ENCODE measurements at regions not wholly inside any gene's neighbourhood (a gene's known extent, or its start where the extent isn't known, plus 50 kb on each side); places are given as distances from the start of the nearest gene placed in this dataset.

DNA sequence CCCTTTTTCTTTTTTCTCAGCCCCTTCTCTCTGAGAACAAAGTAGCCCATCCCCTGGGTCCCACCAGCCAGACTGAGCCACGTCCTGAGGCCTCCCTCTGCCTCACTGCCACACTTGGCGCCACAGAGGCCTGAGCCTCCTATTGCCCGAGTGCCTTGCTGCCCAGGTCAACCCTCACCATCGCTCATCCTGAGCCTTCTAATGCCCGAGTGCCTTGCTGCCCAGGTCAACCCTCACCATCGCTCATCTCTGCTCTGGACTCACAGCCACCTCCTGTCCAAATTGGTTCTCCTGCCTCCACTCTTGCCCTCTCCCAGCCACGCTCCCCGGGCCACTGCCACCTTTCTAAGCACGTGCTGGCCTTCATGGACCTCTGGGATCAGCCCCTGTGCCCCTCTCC lies 53.2 kb upstream of the SMNDC1 start:
- Histone ChIP-seq H3K27ac (ENCODE audit: control insufficient read depth, insufficient read depth) (peak overlapping the region; percentile 100), H2AFZ (ENCODE audit: control insufficient read depth, low read depth, low read length) (no peak overlapping the region), H3K36me3 (ENCODE audit: control insufficient read depth in 2 of 2, insufficient read depth in 2 of 2, low read length in 1 of 2) (no peaks in the 10 kb centered on the region), H3K4me2 (ENCODE audit: control insufficient read depth, insufficient read depth) (peak overlapping the region; percentile 100), H3K9me3 (replicated peaks; ENCODE audit: control insufficient read depth, insufficient read depth, low read length) (no peaks in the 10 kb centered on the region; the same call in 2 of the 3 replicates), H3K79me2 (ENCODE audit: control insufficient read depth, insufficient read depth, low read length) (no peaks in the 10 kb centered on the region), H3K9ac (ENCODE audit: control insufficient read depth, insufficient read depth, low read length) (peak overlapping the region; percentile 98), H3K27me3 (replicated peaks in 1 of 2; ENCODE audit: control insufficient read depth in 2 of 2, insufficient read depth in 2 of 2, low read length in 1 of 2) (no peaks in the 10 kb centered on the region), H4K20me1 (ENCODE audit: control insufficient read depth, insufficient read depth) (no peaks in the 10 kb centered on the region), H3K4me3 (peak overlapping the region; percentile 58; the same call in 1 of the 2 replicates), H3K4me1 (ENCODE audit: control insufficient read depth, insufficient read depth, low read length) (peaks cover 66% of the 10 kb centered on the region)
- no TSS peak for BruUV-seq (replicated peaks)
- in situ Hi-C loops (cut with MboI) (loop anchor here (5.0 kb wide), 2 partner anchors 54 to 144 kb away; no protein-coding TSS in a partner anchor), intact Hi-C loops (cut with micrococcal nuclease; ENCODE audit: unreplicated experiment) (loop anchor here (2.0 kb wide), 1 partner anchor 179 kb away; no protein-coding TSS in a partner anchor)
- FAIRE-seq (no peak), ATAC-seq (no peak), DNase-seq (ENCODE audit: low read depth, low spot score) (no peak)
- ChIA-PET RAD21 (ENCODE audit: unreplicated experiment) (interaction anchor here (0.9 to 6.9 kb wide), 8 partner anchors 9 to 187 kb away, joined by 4 to 325 read pairs (median 88); partner anchors contain the start of gene DUSP5), POLR2A (interaction anchor here (1.0 to 6.4 kb wide), 6 partner anchors 51 to 189 kb away, joined by 3 to 102 read pairs (median 12); partner anchors contain the start of gene DUSP5), SMC1A (ENCODE audit: uncharacterized antibody, unreplicated experiment) (interaction anchor here (1.0 to 11.1 kb wide), 14 partner anchors 9 to 214 kb away, joined by 3 to 283 read pairs (median 12); partner anchors contain the start of gene DUSP5), CTCF (interaction anchor here (1.7 to 8.7 kb wide), 4 partner anchors 10 to 189 kb away, joined by 3 to 251 read pairs (median 135); partner anchors contain the start of gene DUSP5)
- WGBS (ENCODE audit: insufficient coverage, insufficient replicate concordance, low lambda C conversion rate, missing lambda C conversion rate): 90% methylated on average over 9 of the region's 9 CpGs
- TF ChIP-seq HDGF (IDR thresholded peaks at IDR 0.05): peak; percentile 95
- peak; percentile 64; the same call in 1 of the 2 replicates for TF ChIP-seq LARP7 (IDR thresholded peaks at IDR 0.05)
- TF ChIP-seq, protein P1, sequence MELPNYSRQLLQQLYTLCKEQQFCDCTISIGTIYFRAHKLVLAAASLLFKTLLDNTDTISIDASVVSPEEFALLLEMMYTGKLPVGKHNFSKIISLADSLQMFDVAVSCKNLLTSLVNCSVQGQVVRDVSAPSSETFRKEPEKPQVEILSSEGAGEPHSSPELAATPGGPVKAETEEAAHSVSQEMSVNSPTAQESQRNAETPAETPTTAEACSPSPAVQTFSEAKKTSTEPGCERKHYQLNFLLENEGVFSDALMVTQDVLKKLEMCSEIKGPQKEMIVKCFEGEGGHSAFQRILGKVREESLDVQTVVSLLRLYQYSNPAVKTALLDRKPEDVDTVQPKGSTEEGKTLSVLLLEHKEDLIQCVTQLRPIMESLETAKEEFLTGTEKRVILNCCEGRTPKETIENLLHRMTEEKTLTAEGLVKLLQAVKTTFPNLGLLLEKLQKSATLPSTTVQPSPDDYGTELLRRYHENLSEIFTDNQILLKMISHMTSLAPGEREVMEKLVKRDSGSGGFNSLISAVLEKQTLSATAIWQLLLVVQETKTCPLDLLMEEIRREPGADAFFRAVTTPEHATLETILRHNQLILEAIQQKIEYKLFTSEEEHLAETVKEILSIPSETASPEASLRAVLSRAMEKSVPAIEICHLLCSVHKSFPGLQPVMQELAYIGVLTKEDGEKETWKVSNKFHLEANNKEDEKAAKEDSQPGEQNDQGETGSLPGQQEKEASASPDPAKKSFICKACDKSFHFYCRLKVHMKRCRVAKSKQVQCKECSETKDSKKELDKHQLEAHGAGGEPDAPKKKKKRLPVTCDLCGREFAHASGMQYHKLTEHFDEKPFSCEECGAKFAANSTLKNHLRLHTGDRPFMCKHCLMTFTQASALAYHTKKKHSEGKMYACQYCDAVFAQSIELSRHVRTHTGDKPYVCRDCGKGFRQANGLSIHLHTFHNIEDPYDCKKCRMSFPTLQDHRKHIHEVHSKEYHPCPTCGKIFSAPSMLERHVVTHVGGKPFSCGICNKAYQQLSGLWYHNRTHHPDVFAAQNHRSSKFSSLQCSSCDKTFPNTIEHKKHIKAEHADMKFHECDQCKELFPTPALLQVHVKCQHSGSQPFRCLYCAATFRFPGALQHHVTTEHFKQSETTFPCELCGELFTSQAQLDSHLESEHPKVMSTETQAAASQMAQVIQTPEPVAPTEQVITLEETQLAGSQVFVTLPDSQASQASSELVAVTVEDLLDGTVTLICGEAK (IDR thresholded peaks at IDR 0.05; ENCODE audit: borderline replicate concordance): 0 out of 2 replicates have a peak, but pooled peaks have one; percentile 21
- TF ChIP-seq, protein P2, sequence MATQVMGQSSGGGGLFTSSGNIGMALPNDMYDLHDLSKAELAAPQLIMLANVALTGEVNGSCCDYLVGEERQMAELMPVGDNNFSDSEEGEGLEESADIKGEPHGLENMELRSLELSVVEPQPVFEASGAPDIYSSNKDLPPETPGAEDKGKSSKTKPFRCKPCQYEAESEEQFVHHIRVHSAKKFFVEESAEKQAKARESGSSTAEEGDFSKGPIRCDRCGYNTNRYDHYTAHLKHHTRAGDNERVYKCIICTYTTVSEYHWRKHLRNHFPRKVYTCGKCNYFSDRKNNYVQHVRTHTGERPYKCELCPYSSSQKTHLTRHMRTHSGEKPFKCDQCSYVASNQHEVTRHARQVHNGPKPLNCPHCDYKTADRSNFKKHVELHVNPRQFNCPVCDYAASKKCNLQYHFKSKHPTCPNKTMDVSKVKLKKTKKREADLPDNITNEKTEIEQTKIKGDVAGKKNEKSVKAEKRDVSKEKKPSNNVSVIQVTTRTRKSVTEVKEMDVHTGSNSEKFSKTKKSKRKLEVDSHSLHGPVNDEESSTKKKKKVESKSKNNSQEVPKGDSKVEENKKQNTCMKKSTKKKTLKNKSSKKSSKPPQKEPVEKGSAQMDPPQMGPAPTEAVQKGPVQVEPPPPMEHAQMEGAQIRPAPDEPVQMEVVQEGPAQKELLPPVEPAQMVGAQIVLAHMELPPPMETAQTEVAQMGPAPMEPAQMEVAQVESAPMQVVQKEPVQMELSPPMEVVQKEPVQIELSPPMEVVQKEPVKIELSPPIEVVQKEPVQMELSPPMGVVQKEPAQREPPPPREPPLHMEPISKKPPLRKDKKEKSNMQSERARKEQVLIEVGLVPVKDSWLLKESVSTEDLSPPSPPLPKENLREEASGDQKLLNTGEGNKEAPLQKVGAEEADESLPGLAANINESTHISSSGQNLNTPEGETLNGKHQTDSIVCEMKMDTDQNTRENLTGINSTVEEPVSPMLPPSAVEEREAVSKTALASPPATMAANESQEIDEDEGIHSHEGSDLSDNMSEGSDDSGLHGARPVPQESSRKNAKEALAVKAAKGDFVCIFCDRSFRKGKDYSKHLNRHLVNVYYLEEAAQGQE (IDR thresholded peaks at IDR 0.05; ENCODE audit: low read depth, low read length): no peak
- TF ChIP-seq, protein P3, sequence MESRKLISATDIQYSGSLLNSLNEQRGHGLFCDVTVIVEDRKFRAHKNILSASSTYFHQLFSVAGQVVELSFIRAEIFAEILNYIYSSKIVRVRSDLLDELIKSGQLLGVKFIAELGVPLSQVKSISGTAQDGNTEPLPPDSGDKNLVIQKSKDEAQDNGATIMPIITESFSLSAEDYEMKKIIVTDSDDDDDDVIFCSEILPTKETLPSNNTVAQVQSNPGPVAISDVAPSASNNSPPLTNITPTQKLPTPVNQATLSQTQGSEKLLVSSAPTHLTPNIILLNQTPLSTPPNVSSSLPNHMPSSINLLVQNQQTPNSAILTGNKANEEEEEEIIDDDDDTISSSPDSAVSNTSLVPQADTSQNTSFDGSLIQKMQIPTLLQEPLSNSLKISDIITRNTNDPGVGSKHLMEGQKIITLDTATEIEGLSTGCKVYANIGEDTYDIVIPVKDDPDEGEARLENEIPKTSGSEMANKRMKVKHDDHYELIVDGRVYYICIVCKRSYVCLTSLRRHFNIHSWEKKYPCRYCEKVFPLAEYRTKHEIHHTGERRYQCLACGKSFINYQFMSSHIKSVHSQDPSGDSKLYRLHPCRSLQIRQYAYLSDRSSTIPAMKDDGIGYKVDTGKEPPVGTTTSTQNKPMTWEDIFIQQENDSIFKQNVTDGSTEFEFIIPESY (IDR thresholded peaks at IDR 0.05): no peak
- TF ChIP-seq SMARCA5 (IDR thresholded peaks at IDR 0.05): peak; percentile 59; the same call in 1 of the 2 replicates
- no peak for TF ChIP-seq SUPT20H (IDR thresholded peaks at IDR 0.05; ENCODE audit: borderline replicate concordance, control insufficient read depth, low read depth, low read length)
- 0 out of 3 replicates have a peak, but pooled peaks have one; percentile 7 for TF ChIP-seq POU2F2 (IDR thresholded peaks at IDR 0.05; ENCODE audit: borderline replicate concordance, low read depth, low read length)
- TF ChIP-seq ZNF207 (IDR thresholded peaks at IDR 0.05; ENCODE audit: borderline replicate concordance): no peak
